ENCODE measurements at regions not wholly inside any gene's neighbourhood (a gene's known extent, or its start where the extent isn't known, plus 50 kb on each side); places are given as distances from the start of the nearest gene placed in this dataset.

DNA sequence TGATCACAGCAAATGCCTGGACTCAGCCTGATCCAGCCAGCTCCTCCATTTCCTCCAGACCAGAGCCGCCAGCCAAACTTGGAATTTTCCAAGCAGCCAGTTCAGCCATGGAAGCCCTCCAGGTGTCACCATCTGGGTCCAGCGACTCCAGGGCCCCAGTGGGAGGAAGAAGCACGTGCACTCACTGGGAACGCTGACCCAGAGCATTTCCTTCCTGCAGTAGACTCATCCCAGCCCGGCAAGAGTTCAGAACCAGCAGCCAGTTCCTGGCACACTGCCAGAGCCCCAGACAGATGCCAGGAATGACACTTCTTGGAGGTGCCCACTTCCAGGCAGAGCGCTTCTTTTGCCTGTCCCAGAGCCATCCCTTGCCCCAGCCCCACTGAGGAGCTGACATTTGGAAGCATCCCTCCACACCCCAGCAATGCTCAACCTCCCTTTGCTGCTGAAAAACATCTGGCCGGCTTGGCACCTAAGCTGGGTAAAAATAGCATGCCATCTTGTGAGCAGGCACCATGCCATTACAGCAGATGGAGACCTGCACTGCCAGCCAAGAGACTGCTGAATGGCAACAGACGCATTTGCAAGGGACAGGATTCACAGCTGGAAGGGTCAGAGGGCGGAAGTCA, 460.3 kb upstream of the PROK2 start:
- no peak overlapping the region for H3K4me3 ChIP-seq (replicated peaks in 1 of 3; ENCODE audit: low read depth in 2 of 3, low read length in 3 of 3)
- no peaks in the 10 kb centered on the region for H3K79me2 ChIP-seq (ENCODE audit: insufficient read depth, low read length)
- no peak overlapping the region for H3K4me2 ChIP-seq (replicated peaks; ENCODE audit: extremely low read depth, low read length, poor library complexity, severe bottlenecking)
- H3K4me3 Mint-ChIP-seq: no peak overlapping the region
- no peak overlapping the region for H3K27ac Mint-ChIP-seq
- no peak overlapping the region for H3K27ac ChIP-seq (ENCODE audit: low read depth in 1 of 2, low read length in 2 of 2)
- H3K4me1 ChIP-seq (ENCODE audit: control insufficient read depth in 1 of 2, insufficient read depth in 2 of 2, low read length in 2 of 2): no peaks in the 10 kb centered on the region
- H4K20me1 ChIP-seq (ENCODE audit: insufficient read depth, low read length): no peaks in the 10 kb centered on the region
- H3K36me3 Mint-ChIP-seq: no peaks in the 10 kb centered on the region
- no peaks in the 10 kb centered on the region for H3K36me3 ChIP-seq (replicated peaks in 1 of 2; ENCODE audit: control insufficient read depth in 1 of 2, insufficient read depth in 2 of 2, low read length in 2 of 2)
- no peak for DNase-seq
- no peak overlapping the region for H3K9ac ChIP-seq (ENCODE audit: insufficient read depth, low read length, poor library complexity, severe bottlenecking)
- H3K27me3 Mint-ChIP-seq (ENCODE audit: low read depth in 3 of 3): peaks cover 5 to 9% (median 6%) of the 10 kb centered on the region in 3 donors
- intact Hi-C loops (cut with micrococcal nuclease): no loop called here
- H3K9me3 ChIP-seq (replicated peaks in 1 of 2; ENCODE audit: control insufficient read depth in 1 of 2, insufficient read depth in 1 of 2, low read length in 2 of 2): no peaks in the 10 kb centered on the region
- peaks cover 0 to 2% (median 0%) of the 10 kb centered on the region in 7 donors for H3K9me3 Mint-ChIP-seq
- H2AFZ ChIP-seq (ENCODE audit: insufficient read depth, low read depth, low read length, poor library complexity, severe bottlenecking): no peak overlapping the region
- 41% methylated on average over 9 of the region's 9 CpGs for WGBS (ENCODE audit: insufficient coverage)
- H3K4me1 Mint-ChIP-seq: peaks cover 3% of the 10 kb centered on the region
- TF ChIP-seq, protein P1, sequence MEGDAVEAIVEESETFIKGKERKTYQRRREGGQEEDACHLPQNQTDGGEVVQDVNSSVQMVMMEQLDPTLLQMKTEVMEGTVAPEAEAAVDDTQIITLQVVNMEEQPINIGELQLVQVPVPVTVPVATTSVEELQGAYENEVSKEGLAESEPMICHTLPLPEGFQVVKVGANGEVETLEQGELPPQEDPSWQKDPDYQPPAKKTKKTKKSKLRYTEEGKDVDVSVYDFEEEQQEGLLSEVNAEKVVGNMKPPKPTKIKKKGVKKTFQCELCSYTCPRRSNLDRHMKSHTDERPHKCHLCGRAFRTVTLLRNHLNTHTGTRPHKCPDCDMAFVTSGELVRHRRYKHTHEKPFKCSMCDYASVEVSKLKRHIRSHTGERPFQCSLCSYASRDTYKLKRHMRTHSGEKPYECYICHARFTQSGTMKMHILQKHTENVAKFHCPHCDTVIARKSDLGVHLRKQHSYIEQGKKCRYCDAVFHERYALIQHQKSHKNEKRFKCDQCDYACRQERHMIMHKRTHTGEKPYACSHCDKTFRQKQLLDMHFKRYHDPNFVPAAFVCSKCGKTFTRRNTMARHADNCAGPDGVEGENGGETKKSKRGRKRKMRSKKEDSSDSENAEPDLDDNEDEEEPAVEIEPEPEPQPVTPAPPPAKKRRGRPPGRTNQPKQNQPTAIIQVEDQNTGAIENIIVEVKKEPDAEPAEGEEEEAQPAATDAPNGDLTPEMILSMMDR (IDR thresholded peaks at IDR 0.05): no peak
- H3K27me3 ChIP-seq (ENCODE audit: control insufficient read depth in 2 of 2, insufficient read depth in 2 of 2, low read length in 2 of 2): no peaks in the 10 kb centered on the region

- Mint-ChIP-seq H3K27ac (no peak overlapping the region), H3K27me3 (ENCODE audit: low read depth in 3 of 3) (peaks cover 5 to 9% (median 7%) of the 10 kb centered on the region in 3 donors), H3K4me1 (peaks cover 3% of the 10 kb centered on the region), H3K9me3 (peaks cover 0 to 4% (median 0%) of the 10 kb centered on the region in 7 donors), H3K36me3 (no peaks in the 10 kb centered on the region), H3K4me3 (no peak overlapping the region)
- TF ChIP-seq, protein P1 (IDR thresholded peaks at IDR 0.05): no peak
- H3K4me3 ChIP-seq (replicated peaks in 1 of 3; ENCODE audit: low read depth in 2 of 3, low read length in 3 of 3): no peak overlapping the region
- no peaks in the 10 kb centered on the region for H3K36me3 ChIP-seq (replicated peaks in 1 of 2; ENCODE audit: control insufficient read depth in 1 of 2, insufficient read depth in 2 of 2, low read length in 2 of 2)
- no peak overlapping the region for H3K4me2 ChIP-seq (replicated peaks; ENCODE audit: extremely low read depth, low read length, poor library complexity, severe bottlenecking)
- H3K4me1 ChIP-seq (ENCODE audit: control insufficient read depth in 1 of 2, insufficient read depth in 2 of 2, low read length in 2 of 2): no peaks in the 10 kb centered on the region
- 91% methylated on average over 2 of the region's 5 CpGs for WGBS (ENCODE audit: insufficient coverage)
- no peaks in the 10 kb centered on the region for H3K27me3 ChIP-seq (ENCODE audit: control insufficient read depth in 2 of 2, insufficient read depth in 2 of 2, low read length in 2 of 2)
- H3K79me2 ChIP-seq (ENCODE audit: insufficient read depth, low read length): no peaks in the 10 kb centered on the region
- no peaks in the 10 kb centered on the region for H3K9me3 ChIP-seq (replicated peaks in 1 of 2; ENCODE audit: control insufficient read depth in 1 of 2, insufficient read depth in 1 of 2, low read length in 2 of 2)
- no peak overlapping the region for H2AFZ ChIP-seq (ENCODE audit: insufficient read depth, low read depth, low read length, poor library complexity, severe bottlenecking)
- H3K9ac ChIP-seq (ENCODE audit: insufficient read depth, low read length, poor library complexity, severe bottlenecking): no peak overlapping the region
- no peak overlapping the region for H3K27ac ChIP-seq (ENCODE audit: low read depth in 1 of 2, low read length in 2 of 2)
- DNase-seq: no peak
- intact Hi-C loops (cut with micrococcal nuclease): no loop called here
- H4K20me1 ChIP-seq (ENCODE audit: insufficient read depth, low read length): no peaks in the 10 kb centered on the region
Measured at GRCh38 chr3:72244396-72244795, 459.4 kb upstream of the PROK2 start.
